ENCODE measurements at regions not wholly inside any gene's neighbourhood (a gene's known extent, or its start where the extent isn't known, plus 50 kb on each side); places are given as distances from the start of the nearest gene placed in this dataset.
"Not testable (repeated sequence)": the region's sequence is repeated elsewhere in the genome, so short reads cannot be mapped to it uniquely, and the experiment has no call there.

DNA sequence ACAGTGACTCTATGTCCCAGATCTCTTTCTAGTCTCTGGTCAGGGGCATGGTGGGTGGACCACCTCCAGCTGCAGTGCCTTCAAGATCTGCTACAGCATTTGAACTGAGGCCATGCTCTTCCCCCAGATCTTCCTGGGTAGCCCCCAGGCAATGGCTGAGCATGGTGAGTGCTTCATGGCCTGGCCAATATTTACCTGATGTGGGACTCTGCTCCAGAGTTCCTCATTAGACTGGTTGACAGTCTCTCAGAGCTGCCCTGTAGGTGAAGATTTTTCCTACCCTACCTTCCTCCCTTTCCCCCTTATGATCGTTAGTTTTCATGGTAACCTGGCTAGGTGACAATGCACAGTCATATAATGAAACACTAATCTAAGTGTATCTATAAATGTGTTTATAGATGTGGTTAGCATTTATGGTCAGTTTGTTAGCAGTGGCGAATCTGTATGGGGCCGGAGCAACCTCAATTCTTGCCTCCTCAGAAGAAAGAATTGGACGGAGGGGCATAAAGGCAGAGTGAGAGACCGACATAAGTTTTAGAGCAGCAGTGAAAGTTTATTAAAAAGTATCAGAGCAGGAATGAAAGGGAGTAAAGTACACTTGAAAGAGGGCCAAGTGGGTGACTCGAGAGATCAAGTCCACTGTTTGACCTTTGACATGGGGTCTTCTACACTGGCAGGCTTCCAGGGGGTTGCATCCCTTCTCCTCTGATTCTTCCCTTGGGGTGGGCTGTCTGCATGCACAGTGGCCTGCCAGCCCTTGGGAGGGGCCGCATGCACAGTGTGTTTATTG is 256.3 kb downstream of the CD83 start:
- no peak for DNase-seq

DNA sequence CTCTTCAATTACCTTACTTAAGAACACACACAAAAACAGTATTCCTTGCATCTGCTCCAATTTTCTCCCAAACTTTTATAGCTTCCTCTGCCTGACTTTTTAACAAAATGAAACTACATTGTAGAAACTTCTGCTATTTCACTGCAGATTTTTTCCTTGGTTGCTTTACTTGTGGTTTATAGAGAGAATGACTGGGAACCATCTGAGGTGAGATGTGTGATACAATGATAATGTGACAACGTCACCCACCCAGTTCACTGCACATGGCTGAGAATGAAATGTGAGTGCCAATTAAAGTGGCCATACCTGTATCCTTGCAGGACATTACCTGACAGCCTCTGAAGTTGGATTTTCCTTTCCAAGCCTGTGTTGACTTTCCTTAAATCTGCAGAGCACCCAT is 258.4 kb downstream of the CD83 start:
- no peak for DNase-seq

DNA sequence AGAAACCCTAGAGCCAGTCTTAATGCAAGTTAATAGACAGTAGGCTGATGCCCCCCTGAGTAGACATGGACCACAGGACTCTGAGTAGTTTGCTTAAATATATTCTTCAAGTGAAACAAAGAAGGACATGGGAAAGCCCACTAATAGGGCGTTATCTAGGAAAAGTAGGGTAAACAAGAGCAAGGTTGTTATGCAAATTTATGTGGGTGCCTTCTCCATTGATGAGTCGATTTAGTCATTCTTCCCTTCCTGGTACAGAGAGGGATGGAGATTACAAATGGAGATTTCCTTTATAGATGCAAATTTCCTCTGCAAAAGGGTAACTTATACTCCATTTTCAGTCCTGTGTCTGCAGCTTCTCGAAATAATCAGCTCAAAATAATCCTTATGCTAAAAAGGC is 262.0 kb downstream of the CD83 start:
- no peak for DNase-seq

DNA sequence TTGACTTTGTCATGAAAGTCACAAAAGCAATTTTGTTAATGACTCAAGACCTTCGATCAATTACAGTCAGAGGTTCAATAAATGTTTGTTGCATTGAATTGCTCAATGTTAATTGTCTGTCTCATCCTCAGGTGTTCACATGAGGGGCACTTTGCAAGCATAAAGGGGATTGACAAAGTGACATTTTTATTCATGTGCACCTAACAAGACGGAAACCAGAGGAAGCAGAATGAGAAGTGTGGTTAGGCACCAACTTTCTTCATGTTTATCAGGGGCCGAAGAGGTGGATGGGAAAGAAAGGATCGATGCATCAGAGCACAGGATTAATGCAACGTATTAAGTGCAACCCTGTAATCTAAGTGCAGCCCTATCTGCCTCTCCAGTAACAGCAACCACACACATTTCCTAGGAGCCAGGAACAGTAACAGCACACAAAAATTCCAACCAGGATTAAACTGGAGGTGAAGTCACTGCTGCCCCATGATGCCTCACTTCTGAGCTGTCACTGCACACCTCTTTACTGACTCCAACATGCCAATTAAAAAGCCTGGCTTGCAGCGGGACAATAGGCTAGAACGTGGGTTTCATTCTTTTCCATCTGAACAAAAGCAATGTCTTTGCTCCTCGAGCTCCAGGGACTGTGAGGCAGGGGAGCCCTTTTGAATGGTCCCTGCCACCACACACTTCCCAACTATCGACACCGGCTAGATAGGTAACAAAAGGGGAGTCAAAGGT is 262.7 kb downstream of the CD83 start:
- DNase-seq = no peak

DNA sequence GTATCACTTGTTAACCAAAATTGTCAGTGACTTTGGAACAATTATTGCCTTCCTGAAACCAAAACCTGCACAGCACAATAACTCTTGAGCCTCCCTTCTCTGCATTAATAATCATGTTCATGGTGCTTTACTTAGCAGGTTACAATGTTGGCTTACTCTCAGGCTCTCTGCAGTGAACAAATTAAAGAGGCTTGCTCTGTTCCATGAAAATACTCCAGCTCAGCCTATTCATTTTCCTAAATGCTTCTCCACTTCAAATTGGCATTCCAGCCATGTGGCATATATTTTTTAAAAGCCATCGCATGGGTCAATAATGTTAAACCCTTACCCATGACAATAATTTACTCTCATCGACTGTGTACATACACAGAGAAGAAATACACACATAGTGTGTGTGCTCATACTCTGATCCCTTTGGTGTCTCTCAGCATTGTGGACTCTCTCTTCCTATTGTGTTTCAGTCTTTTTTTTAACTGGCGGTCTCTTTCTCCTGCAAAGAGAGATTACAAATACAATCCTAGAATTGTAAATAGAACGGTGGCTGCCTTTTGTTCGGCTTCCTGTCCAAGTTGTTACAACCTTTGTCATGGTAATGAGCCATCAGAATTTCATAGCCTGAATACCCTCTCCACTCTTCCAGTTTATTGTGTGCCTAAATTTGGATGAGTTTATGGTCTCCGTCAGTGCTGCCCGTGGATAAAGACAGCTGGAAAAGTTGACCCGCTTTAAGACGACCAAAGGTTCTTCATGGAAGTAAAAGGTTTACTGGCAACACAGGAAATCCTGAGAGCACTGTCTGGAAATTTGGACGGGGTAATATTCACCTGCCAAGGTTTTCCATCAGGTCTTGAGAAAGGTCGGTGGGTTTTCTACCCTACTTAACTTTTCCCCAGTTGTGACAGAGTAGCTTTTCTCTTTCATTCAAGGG is 263.6 kb downstream of the CD83 start:
- no peak for DNase-seq

DNA sequence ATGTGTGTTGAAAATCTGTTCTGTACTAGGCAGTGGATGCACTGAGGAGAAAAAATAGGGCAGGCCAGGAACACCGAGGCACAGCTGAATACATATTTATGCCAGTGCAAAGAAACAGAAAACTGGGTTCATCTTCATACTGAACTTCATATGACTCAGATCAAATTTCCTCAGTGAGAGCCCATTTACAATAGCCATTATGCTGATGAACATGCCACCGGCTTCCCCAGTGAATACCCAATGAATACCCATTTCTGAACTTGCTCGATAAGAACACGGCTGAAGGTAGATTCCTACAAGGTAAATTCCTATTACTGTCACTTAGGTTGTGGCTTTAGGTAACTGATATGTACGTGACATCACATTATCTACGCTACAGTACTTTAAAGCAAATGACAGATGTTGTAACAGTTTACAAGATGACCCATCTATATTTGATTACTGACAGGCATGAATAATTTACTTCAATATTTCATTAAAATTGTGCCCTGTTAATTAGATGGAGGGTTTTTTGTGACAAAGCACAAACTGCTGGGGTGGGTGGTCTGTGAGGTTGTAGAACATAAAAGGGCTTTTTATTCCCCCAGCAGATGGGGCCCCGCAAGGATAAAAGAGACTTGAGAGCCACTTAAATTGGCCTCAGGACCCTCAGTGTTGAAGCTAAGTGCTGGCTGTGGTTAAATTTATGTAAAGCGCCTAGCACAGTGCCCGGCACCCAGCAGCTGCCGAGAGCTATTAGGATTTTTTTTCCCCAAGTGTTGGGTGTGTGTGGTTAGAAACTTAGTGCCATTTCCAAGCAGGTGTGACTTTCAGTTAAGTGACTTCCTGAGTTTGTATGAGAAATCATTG is 264.5 kb downstream of the CD83 start:
- DNase-seq = no peak

DNA sequence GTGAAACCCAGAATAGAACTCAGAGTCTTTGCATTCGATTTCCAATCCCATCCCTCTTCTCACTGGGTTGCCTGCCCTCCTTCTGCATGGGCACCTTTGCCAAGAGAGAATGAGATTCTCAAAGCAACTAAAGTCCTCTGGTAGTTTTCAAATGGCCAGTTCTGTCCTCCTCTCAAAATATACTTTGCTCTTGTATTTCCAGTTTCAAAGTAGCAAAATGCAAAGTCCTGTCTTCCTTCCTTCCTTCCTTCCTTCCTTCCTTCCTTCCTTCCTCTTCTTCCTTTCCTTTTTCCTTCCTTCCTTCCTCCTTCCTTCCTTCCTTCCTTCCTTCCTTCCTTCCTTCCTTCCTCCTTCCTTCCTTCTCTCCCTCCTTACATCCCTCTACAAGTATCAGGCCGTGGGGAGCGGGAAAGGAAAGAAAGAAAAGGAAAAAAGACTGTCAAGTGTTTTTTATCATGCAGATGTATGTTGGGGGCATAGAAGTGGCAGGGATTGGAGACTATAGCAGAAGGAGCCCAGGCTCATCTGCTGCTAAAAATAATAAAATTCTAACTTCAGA is 265.2 kb downstream of the CD83 start:
- no peak for DNase-seq

DNA sequence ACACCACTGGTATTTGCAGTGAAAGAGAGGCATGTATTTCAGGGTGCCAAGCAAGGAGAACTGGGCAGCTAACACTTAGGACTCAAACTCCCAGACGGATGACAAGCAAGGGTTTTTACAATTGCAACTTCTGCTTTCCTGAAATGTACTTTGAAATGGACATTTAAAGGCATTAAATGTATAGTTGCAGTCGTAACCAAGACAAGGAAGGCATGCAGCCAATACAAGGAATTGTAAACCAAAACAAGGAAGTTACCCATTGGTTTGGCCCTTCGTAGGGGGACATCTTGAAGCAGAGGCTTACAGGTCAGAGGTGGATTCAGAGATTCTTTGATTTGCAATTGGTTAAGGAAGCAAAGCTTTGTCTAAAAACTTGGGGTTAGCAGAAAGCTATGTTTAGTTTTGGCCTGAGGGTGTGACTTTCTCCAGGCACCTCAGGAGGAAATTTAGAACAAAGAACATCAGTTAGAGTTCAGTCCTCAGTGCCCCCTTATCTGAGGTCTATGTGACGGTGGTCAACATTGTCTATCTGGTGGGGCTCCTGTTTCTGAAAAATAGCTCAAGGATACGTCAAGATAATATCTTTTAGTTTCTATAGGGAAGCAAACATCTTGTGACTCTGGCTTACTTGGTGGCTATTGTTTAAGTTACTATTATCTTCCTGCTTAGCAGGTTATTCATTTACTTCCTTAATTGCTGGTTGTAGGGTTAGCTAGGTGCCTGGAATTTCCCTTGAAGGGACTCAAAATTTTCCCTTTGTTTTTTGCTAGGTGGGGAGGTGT is 266.0 kb downstream of the CD83 start:
- DNase-seq = no peak

DNA sequence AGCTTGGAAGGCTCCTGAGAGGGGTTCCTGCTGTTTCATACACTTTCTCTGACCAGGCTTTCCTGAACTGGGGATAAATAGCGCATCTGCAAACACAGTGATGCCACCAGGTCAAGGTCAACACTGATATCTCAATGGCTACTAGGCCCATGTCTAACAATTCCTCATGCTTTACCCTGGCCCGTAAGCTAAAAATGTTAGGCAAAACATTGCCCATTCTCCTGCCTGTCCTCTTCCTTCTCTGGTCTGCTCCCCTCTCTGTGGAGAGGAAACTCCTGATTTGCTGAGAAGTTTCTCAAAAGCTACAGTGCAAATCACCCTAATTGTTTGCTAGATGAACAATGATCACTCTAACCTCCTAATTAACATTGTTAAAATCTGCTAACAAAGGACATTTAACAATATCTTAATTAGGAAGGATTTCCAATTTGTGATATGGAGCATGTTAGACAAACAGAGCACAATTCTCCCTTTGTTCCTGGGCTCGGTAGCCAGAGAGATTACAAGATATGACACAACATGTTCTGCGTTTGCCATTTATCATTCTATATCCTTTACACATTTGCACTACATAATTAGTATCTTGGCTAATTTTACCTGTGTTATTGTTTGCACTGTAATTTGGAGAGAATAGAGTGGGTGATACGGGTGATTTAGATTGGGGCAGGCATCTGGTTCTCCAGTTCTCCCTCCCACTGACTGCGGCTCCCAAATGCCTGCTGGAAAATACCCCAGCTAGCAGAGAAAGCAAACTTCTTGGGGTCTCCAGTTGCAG is 266.8 kb downstream of the CD83 start:
- DNase-seq = no peak

DNA sequence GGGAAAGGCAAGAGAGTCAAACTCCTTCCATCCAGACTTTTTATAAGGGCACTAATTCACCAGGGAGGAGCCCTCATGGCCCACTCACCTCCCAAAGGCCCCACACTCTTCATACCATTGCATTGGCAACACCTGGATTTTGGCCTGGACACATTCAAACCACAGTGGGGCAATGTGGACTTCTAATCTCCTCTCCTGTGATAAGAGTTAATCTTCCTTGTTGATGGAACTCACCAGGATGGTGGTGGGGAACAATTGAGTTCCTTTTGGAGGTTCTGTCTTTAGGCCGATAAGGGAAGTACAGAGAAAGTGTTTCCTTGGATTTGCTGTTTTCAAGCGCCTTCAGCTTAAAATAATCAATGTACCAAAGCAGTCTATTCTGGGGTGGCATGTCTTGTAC is 268.7 kb downstream of the CD83 start:
- no peak for DNase-seq

DNA sequence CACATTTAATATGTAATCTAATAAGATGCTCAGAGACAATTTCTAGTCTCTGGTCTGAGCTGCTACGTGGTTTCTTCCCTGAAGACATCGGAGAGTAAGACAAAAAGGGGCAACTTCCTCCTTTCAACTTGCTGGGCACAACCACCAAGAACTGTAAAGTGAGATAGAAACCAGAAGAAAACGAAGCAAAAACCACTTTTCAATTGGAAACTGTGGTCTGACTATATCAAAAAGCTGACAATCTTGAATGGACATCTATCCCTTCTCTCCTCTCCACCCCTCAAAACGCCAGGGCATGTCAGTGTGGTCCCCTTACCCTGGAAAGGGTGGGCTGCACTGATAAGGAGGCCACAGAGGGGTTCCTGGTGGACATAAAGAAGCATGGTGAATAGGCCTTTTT is 269.1 kb downstream of the CD83 start:
- no peak for DNase-seq

DNA sequence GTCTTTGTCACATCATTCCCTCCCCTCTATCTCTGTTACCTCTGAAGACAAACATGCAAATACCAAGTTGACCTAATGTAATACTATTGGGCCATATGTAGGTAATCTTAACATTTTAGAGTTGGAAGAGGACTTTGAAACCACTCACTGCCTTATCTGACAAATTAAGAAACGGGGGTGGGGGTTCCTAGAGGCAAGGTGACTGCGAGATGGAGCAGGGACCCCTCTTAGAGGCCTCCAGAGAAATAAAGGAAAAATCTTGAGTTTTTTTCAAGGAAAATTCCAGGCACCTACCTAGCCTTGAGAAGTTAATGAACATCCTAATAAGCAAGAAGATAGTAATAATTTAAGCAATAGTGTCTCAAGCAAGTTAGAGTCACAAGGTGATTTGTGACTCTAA is 270.8 kb downstream of the CD83 start:
- DNase-seq = no peak

DNA sequence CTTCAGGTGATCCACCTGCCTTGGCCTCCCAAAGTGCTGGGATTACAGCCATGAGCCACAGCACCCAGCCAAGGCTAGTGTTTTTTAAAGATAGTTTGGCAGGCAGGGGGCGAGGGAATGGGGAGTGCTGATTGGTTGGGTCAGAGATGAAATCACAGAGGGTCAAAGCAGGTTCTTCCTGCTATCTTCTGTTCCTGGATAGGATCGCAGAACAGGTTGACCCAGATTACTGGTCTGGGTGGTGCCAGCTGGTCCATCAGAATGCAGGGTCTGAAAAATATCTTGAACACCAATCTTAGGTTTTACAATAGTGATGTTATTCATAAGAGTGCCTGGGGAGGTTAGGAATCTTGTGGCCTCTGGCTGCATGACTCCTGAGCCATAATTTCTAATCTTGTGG is 272.2 kb downstream of the CD83 start:
- DNase-seq = not testable (repeated sequence)

DNA sequence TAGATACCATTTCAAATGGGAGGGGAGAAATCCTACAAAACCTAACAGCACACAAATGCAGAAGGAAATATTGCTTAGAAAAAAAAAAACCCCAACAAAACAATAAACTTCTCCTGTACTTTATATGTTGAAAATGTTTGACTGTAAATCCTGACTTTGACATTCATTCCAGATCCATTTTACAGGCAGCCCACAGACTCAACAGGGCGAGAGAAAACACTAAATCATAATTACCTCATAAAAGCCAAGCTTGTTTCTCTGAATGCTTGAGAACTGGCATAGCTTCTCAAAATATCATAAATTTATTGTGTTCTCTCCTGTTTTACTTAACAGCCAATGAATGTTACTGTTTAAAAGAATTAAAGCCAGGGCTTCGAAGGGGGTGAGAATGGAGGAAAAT is 273.2 kb downstream of the CD83 start:
- DNase-seq = no peak

DNA sequence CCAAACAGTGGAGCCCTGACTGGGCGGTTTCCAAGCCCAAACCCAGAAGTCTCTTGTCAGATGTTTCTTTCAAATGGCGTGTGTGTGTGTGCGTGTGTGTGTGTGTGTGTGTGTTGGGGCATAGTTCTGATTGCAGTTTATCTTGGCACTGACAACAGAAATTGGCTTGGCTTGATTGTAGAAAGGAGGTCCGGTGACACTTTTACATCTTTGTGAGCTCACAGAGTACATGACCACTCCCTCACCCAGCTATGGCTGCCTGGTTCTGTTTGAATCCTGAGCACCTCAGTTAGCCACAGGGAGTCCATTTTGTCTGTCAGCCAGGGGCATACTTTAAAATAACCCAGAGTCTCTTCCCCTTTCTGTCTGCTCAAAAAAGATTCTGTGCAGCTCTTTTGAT is 276.3 kb downstream of the CD83 start:
- DNase-seq = no peak

DNA sequence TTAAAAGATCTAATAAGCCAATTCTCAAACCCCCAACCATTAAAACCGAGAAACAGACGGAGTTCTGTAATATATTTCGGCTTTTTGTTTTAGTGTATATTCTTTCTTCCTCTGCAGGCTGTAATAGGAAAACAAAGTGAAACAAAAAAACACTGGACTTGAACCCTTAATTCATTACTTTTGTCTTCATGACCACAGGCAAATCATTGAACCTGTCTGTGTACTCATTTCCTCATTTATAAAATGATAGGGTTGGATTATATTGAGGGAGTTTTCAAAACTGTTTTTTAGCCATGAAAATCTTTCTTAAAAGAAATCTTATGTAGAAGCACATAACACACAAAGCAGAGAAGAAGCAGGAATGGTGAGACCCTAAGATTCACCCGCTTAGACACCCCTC is 278.8 kb downstream of the CD83 start:
- no peak for DNase-seq

DNA sequence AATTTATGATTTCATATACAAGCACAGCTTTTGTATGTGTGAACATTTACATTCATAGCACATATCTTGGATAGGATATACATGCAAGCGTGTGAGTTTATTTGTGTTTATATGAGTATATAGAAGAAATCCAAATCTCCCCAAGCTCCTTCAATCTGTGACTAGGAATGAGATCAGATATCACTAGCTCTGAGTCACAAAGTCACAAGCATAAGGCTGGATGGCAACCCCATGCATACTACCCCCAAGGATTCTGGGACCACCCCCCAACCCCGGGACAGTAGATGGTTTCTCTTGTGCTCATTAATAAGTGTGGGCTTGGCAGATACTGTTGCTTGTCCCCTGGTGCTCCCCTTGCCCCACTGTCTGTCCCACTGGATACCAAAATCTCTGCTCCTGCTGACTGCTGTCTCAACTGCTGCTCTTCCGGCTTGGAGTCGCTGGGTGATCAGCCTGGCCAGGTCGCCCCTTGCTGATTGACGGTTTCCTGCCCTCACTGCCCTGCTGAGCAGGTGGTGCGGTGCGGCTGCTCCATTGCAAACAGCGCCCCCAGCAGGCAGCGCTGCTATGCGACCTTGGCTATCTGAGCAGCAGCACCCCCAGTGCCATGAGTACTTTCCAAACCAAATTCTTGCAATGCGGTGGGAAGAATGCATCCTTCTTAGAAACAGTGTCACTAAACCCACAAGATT is 279.4 kb downstream of the CD83 start:
- no peak for DNase-seq

DNA sequence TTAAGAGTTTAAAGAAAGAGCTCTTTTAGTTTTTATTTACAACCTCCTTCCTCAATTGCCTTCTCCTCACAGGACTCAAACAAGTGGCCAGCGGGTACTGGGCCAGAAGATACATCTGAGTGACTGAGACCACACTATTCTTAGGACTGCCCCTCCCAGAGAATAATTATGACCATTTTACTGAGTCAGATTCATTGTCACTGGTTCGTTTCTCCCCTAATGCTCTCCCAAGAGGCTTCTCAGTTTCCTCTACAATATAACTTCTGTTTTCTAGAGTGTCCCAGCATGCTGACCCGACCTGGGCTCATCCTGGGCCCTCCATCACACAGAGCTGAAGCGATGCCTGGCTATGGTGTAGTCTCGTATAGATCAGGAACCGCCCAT is 279.9 kb downstream of the CD83 start:
- no peak for DNase-seq

DNA sequence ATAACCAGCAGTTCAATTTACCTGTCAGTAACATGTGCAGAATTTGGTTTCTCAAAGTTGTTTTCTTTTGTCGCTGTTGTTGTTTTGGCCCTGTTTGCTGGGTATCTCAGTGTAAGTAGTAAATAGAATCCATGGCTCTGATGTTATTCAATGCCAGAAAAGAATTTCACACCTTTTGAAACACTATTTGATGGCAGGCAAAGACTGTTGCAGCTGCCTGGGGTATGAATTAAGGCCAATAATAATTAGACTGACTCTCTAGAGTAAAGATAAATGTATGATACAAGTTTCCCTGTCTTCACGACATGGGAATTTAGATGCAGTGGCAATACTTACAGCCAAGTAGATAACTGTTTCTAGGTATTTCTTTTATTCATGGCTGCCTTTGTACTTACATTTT is 281.4 kb downstream of the CD83 start:
- DNase-seq = no peak

DNA sequence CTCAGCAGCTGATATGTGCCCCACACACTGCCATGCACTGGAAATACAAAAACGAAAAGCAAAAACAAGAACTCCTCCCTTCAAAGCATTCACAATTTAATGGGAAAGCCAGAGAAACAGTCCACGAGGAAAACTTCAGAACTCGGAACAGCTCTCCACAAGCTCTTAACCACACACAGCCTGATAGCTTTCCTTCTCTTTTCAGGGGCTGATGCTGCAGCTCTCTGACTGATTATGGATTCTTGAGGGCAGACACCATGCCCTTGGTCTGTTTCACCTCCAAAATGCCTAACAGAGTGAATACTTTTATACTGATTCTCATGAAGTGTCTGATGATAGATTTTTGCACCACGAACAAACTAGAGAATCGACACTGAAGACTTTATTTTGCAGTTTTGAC is 282.1 kb downstream of the CD83 start:
- DNase-seq = no peak

All from CD4-positive, alpha-beta T cell treated with Interleukin-15 for 1 hour (primary cell).